ENCODE measurements at regions not wholly inside any gene's neighbourhood (a gene's known extent, or its start where the extent isn't known, plus 50 kb on each side); places are given as distances from the start of the nearest gene placed in this dataset.

- ChIA-PET CTCF (interaction anchor here (0.9 kb wide), 1 partner anchor 53 kb away, joined by 3 read pairs; no protein-coding TSS in a partner anchor), POLR2A (no interaction called here)
- no peak overlapping the region for H3K4me3 ChIP-seq (ENCODE audit: low read depth, low read length)
- TF ChIP-seq CTCF (IDR thresholded peaks at IDR 0.05; ENCODE audit: insufficient read depth, low read length, missing control alignments) = no peak
- no peak for DNase-seq (ENCODE audit: low read depth, low spot score)
Measured at GRCh38 chr13:31485183-31485582, 254.1 kb upstream of the RXFP2 start.

- CTCF ChIA-PET = interaction anchor here (0.9 kb wide), 1 partner anchor 52 kb away, joined by 3 read pairs; no protein-coding TSS in a partner anchor
- POLR2A ChIA-PET = no interaction called here
- H3K4me3 ChIP-seq (ENCODE audit: low read depth, low read length) = no peak overlapping the region
- TF ChIP-seq CTCF (IDR thresholded peaks at IDR 0.05; ENCODE audit: insufficient read depth, low read length, missing control alignments) = no peak
- DNase-seq (ENCODE audit: low read depth, low spot score) = no peak
Measured at GRCh38 chr13:31485651-31486051, 253.7 kb upstream of the RXFP2 start.

- ChIA-PET CTCF (no interaction called here), POLR2A (no interaction called here)
- TF ChIP-seq CTCF (IDR thresholded peaks at IDR 0.05; ENCODE audit: insufficient read depth, low read length, missing control alignments) = no peak
Measured at GRCh38 chr13:31495336-31495735, 244.0 kb upstream of the RXFP2 start.

GRCh38 chr13:31499274-31499673, 240.1 kb upstream of the RXFP2 start:
- H3K4me3 ChIP-seq (ENCODE audit: low read depth, low read length) = no peak overlapping the region
- no peak for TF ChIP-seq CTCF (IDR thresholded peaks at IDR 0.05; ENCODE audit: insufficient read depth, low read length, missing control alignments)

More at GRCh38 chr13:31495336-31495735, 244.0 kb upstream of the RXFP2 start:
- no peak for DNase-seq (ENCODE audit: low read depth, low spot score)
- no peak overlapping the region for H3K4me3 ChIP-seq (ENCODE audit: low read depth, low read length)

GRCh38 chr13:31503626-31504025, 235.7 kb upstream of the RXFP2 start:
- POLR2A ChIA-PET = no interaction called here

More at GRCh38 chr13:31499274-31499673, 240.1 kb upstream of the RXFP2 start:
- DNase-seq (ENCODE audit: low read depth, low spot score) = no peak
- ChIA-PET CTCF (interaction anchor here (0.6 kb wide), 1 partner anchor 39 kb away, joined by 3 read pairs; no protein-coding TSS in a partner anchor), POLR2A (no interaction called here)

GRCh38 chr13:31504918-31505317, 234.4 kb upstream of the RXFP2 start:
- no peak overlapping the region for H3K4me3 ChIP-seq (ENCODE audit: low read depth, low read length)
- POLR2A ChIA-PET = no interaction called here
- no peak for DNase-seq (ENCODE audit: low read depth, low spot score)
- CTCF ChIA-PET = interaction anchor here (1.6 kb wide), 1 partner anchor 32 kb away, joined by 5 read pairs; no protein-coding TSS in a partner anchor
- no peak for TF ChIP-seq CTCF (IDR thresholded peaks at IDR 0.05; ENCODE audit: insufficient read depth, low read length, missing control alignments)

More at GRCh38 chr13:31503626-31504025, 235.7 kb upstream of the RXFP2 start:
- no peak for DNase-seq (ENCODE audit: low read depth, low spot score)
- no peak overlapping the region for H3K4me3 ChIP-seq (ENCODE audit: low read depth, low read length)
- no peak for TF ChIP-seq CTCF (IDR thresholded peaks at IDR 0.05; ENCODE audit: insufficient read depth, low read length, missing control alignments)
- CTCF ChIA-PET = no interaction called here
